GM23338 (cell line): ENCODE measurements at regions not wholly inside any gene's neighbourhood (a gene's known extent, or its start where the extent isn't known, plus 50 kb on each side); places are given as distances from the start of the nearest gene placed in this dataset.

Source experiments
- CREB1 ChIP-seq: fragments of 250-450 bp; sonication (Bioruptor Pico); IDR thresholded peaks from 2 replicates; pipeline ENCODE4 v1.5.0; 2020; ENCODE audit warnings: low read depth, mild to moderate bottlenecking, moderate library complexity
- EZH2 ChIP-seq: fragments of 200-600 bp; sonication (generic); IDR thresholded peaks from one replicate; pipeline ENCODE4 v1.8.0; 2017; ENCODE audit warnings: antibody characterized with exemption, mild to moderate bottlenecking, low read depth; ENCODE audit not compliant: unreplicated experiment
- EZH2phosphoT487 ChIP-seq: fragments of 200-600 bp; sonication (generic); IDR thresholded peaks from one replicate; pipeline ENCODE4 v1.8.1; 2018; ENCODE audit warnings: antibody characterized with exemption; ENCODE audit not compliant: unreplicated experiment
- JUNB ChIP-seq: IDR thresholded peaks from one replicate; pipeline ENCODE4 v1.6.1; 2016; ENCODE audit warnings: antibody characterized with exemption; ENCODE audit not compliant: unreplicated experiment
- POLR2AphosphoS5 ChIP-seq: IDR thresholded peaks from 2 replicates; pipeline ENCODE4 v1.6.1; 2016; ENCODE audit warnings: antibody characterized with exemption, low read depth
- ZNF114 ChIP-seq: fragments of 250-450 bp; sonication (Bioruptor Pico); IDR thresholded peaks from 2 replicates; pipeline ENCODE4 v1.5.0; 2020; ENCODE audit warnings: mild to moderate bottlenecking, moderate library complexity
- TF ChIP-seq, protein P1 (sequence below), 2 experiments: fragments of 200-600 bp in 1 of 2; sonication (generic) in 1 of 2; conservative IDR thresholded peaks; 2 replicates each; pipeline versions ENCODE4 v1.5.1 to v1.6.1; 2016 to 2017; ENCODE audit warnings: antibody characterized with exemption in 2 of 2, low read depth in 2 of 2, mild to moderate bottlenecking in 2 of 2, moderate library complexity in 1 of 2
- TF ChIP-seq, protein P2 (sequence below): IDR thresholded peaks from one replicate; pipeline ENCODE4 v1.6.1; 2018; ENCODE audit warnings: antibody characterized with exemption; ENCODE audit not compliant: unreplicated experiment

DNA sequence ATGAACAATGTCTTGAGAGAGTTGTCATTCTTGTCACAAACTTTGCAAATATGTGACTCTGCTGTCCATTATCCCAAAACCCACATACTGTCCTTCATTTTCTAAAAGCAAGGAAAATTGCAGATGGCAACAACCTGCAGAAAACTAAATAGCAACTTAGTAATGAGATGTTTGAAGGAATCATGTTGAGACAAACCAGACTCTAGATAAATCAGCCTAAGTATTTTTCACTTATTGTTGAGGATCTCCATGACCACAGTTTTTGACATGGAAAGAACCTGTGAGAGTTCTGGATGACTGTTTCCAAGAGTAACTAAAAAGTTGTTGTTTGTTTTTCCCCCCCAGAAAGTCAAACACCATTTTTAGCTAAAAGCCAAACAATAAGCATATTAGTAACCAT, 535.2 kb upstream of the ZNF608 start:
- no peak for TF ChIP-seq CREB1
- TF ChIP-seq, protein P1, sequence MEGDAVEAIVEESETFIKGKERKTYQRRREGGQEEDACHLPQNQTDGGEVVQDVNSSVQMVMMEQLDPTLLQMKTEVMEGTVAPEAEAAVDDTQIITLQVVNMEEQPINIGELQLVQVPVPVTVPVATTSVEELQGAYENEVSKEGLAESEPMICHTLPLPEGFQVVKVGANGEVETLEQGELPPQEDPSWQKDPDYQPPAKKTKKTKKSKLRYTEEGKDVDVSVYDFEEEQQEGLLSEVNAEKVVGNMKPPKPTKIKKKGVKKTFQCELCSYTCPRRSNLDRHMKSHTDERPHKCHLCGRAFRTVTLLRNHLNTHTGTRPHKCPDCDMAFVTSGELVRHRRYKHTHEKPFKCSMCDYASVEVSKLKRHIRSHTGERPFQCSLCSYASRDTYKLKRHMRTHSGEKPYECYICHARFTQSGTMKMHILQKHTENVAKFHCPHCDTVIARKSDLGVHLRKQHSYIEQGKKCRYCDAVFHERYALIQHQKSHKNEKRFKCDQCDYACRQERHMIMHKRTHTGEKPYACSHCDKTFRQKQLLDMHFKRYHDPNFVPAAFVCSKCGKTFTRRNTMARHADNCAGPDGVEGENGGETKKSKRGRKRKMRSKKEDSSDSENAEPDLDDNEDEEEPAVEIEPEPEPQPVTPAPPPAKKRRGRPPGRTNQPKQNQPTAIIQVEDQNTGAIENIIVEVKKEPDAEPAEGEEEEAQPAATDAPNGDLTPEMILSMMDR (conservative IDR thresholded peaks at IDR 0.05; ENCODE audit: low read depth in 2 of 2) = no peak
- no peak for TF ChIP-seq EZH2phosphoT487
- TF ChIP-seq, protein P2, sequence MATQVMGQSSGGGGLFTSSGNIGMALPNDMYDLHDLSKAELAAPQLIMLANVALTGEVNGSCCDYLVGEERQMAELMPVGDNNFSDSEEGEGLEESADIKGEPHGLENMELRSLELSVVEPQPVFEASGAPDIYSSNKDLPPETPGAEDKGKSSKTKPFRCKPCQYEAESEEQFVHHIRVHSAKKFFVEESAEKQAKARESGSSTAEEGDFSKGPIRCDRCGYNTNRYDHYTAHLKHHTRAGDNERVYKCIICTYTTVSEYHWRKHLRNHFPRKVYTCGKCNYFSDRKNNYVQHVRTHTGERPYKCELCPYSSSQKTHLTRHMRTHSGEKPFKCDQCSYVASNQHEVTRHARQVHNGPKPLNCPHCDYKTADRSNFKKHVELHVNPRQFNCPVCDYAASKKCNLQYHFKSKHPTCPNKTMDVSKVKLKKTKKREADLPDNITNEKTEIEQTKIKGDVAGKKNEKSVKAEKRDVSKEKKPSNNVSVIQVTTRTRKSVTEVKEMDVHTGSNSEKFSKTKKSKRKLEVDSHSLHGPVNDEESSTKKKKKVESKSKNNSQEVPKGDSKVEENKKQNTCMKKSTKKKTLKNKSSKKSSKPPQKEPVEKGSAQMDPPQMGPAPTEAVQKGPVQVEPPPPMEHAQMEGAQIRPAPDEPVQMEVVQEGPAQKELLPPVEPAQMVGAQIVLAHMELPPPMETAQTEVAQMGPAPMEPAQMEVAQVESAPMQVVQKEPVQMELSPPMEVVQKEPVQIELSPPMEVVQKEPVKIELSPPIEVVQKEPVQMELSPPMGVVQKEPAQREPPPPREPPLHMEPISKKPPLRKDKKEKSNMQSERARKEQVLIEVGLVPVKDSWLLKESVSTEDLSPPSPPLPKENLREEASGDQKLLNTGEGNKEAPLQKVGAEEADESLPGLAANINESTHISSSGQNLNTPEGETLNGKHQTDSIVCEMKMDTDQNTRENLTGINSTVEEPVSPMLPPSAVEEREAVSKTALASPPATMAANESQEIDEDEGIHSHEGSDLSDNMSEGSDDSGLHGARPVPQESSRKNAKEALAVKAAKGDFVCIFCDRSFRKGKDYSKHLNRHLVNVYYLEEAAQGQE = no peak
- TF ChIP-seq EZH2 = no peak
- no peak for TF ChIP-seq POLR2AphosphoS5
- TF ChIP-seq JUNB = no peak
- TF ChIP-seq ZNF114 (CRISPR knock-in tag) = no peak
